NOMO-1 treated with DMSO at 0.1 percent for 48 hours (cell line): ENCODE measurements at regions not wholly inside any gene's neighbourhood (a gene's known extent, or its start where the extent isn't known, plus 50 kb on each side); places are given as distances from the start of the nearest gene placed in this dataset.
A peak's percentile ranks its signal among the peaks of the same experiment; 100 is the strongest.

ENCODE experiments used
- DNase-seq: peaks from one replicate; lab custom pipeline; 2025; ENCODE audit not compliant: unreplicated experiment; lab: John Stamatoyannopoulos, UW

DNA sequence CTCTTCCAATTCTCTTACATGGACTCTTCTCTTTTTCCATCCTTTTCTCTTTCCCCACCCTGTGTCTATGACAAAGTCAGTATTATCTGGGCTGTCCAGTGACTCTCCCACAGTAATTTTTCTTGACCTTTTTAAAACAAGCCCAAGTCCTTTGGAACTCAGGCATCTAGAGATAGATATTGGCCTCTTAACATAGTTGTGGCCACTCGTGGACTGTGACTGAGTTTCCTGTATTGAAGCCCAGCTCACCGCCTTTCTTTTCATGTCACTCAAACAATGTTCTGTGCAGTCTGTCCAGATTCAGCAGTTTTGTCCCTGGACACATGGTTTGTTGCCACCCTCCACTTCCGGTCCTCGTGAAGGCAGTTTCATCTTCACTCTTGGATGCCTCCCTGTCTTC, 110.9 kb upstream of the CDC14C start:
- no peak for DNase-seq

GRCh38 chr7:48822138-48822537, 102.2 kb upstream of the CDC14C start:
- DNase-seq = no peak

DNA sequence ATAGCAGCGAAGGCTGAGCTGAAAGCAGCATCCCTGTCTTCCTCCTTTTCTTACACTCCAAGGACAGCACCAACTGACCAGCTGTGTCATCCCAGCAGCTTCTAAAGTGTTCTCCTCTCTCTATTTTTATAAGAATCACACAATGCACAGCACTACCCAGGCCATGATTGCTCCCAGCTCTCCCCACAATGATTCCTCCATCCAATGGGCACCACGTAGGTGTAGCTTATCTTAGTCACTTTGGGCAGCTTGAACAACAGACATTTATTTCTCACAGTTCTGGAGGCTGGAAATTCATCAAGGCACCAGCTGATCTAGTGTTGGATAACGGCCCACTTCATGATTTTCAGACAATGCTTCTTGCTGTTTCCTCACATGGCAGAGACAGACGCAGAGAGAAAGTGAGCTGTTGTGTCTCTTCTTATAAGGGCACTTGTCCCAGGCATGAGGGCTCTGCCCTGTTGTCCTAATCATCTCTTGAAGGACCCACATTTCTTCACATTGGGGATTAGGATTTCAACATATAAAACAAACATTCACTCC, 92.0 kb upstream of the CDC14C start:
- no peak for DNase-seq

DNA sequence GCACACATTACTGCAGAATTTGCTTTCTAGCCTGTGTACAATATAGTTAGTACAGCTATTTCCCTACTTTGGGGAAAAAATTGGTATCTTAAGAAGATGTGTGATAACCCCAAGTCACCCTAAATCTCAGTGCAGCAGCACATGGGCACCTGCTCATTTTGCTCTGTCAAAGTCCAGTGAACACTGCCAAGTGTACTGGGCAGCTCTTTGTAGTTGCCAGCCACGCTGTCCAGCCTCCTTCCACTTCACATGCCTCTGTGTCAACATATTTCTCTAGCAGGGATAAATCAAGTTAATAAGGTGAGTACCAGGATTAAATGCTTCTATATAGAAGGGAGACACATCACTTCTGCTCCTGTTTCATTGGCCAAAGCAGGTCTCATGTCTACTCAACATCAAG, 87.1 kb upstream of the CDC14C start:
- no peak for DNase-seq

DNA sequence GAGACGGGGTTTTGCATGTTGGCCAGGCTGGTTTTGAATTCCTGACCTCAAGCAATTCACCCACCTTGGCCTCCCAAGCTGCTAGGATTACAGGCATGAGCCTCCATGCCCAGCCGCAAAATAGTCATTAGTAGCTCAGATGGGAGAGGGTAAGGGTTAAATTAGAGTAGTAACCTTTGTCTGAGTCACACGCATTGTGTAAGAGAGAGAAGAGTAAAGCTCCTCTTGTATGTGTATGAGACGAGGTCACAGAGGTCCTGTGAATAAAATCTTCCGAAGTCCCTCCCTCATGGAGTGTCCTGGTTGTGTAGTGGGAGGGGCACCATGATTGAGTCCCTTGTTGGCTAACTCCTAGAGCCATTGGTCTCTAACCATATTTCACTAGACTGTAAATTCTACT, 85.2 kb upstream of the CDC14C start:
- DNase-seq = peak; percentile 86

GRCh38 chr7:48841739-48842138, 82.6 kb upstream of the CDC14C start:
- no peak for DNase-seq

- no peak for DNase-seq
Measured at GRCh38 chr7:48847917-48848316, 76.4 kb upstream of the CDC14C start.

DNA sequence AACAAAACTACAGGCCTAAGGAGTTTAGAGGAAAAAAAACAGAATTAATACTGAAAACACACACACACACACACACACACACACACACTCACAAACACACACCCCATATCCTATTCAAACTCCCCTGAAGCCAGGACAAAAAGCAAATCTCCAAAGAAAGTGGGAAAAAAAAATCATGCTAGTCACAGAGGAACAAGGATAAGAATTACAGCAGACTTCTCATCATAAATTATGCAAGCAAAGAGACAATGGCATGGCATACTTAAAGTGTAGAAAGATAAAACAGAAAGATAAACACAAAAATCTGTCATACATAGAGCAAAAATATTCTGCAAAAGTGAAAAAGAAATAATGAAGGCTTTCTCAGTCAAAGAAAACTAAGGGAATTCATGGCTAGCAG, 63.9 kb upstream of the CDC14C start:
- peak; percentile 1 for DNase-seq

- no peak for DNase-seq
Measured at GRCh38 chr7:48868916-48869315, 55.4 kb upstream of the CDC14C start.

DNA sequence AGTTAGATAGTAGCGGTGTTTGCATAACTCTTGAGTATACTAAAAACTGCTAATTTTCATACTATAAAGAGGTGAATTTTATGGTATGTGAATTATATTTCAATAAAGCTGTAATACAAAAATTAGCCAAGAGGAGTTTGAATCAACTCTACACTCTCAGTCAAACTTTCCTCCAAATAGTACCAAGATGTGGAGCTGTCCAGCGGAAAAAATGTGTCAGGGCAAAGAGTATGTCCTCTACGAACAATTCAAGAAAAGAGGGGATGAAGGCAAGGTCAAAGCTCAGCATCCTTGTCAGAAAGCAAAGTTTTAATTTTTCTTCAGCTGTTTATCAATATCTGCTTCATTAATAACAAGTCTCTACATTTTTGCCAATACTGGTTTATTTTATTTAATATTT, 51.8 kb upstream of the CDC14C start:
- no peak for DNase-seq
